ENCODE measurements at regions not wholly inside any gene's neighbourhood (a gene's known extent, or its start where the extent isn't known, plus 50 kb on each side); places are given as distances from the start of the nearest gene placed in this dataset.

DNA sequence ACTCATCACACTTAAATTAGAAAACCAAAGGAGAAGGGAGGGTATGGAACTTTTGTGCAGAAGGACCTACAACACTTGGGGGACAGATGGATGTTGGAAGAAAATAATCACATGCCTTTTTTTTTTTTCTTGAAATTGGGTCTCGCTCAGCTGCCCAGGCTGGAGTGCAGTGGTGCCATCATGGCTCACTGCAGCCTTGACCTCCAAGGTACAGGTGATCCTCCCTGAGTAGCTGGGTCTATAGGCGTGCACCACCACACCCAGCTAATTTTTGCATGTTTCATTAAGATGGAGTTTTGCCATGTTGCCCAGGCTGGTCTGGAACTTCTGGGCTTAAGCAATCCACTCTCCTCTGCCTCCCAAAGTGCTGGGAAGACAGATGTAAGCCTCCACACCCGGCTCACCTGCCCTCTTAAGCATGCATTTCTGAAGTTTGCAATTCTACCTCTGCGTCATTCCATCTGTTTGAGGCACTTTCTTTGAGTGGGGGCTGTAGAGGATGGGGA, 370.8 kb upstream of the JARID2 start:
- TF ChIP-seq, protein P1, sequence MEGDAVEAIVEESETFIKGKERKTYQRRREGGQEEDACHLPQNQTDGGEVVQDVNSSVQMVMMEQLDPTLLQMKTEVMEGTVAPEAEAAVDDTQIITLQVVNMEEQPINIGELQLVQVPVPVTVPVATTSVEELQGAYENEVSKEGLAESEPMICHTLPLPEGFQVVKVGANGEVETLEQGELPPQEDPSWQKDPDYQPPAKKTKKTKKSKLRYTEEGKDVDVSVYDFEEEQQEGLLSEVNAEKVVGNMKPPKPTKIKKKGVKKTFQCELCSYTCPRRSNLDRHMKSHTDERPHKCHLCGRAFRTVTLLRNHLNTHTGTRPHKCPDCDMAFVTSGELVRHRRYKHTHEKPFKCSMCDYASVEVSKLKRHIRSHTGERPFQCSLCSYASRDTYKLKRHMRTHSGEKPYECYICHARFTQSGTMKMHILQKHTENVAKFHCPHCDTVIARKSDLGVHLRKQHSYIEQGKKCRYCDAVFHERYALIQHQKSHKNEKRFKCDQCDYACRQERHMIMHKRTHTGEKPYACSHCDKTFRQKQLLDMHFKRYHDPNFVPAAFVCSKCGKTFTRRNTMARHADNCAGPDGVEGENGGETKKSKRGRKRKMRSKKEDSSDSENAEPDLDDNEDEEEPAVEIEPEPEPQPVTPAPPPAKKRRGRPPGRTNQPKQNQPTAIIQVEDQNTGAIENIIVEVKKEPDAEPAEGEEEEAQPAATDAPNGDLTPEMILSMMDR (IDR thresholded peaks at IDR 0.05; ENCODE audit: low read depth, low read length): no peak
- no peak overlapping the region for H3K4me3 ChIP-seq (ENCODE audit: low read depth, low read length)

DNA sequence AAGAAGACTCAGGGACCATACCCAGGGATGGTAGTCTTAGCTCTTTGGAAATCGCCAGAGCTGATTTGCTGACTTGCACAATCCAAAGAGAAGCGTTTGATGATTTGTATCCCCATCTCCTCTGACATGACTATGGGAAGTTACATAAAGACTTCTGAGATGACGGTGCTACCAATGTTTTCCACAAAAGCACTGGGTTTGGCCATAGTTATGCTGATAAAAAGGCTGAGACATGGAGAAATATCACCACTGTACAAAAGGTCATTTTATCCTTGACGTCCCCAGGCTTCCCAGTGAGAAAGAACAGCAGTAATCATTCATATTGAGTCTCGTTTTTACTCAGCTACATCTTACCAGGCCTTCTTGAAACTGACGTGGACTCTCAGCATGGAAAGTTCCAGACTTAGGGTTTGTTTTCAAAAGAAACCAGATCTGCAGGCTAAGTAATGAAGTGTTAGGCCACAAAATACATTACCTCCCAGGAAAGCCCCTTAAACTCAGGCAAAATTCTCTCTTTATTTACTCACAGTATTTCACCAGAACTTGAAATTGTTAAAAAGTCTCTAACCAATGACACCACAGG, 370.3 kb upstream of the JARID2 start:
- no peak overlapping the region for H3K4me3 ChIP-seq (ENCODE audit: low read depth, low read length)
- TF ChIP-seq, protein P1 (IDR thresholded peaks at IDR 0.05; ENCODE audit: low read depth, low read length): no peak

DNA sequence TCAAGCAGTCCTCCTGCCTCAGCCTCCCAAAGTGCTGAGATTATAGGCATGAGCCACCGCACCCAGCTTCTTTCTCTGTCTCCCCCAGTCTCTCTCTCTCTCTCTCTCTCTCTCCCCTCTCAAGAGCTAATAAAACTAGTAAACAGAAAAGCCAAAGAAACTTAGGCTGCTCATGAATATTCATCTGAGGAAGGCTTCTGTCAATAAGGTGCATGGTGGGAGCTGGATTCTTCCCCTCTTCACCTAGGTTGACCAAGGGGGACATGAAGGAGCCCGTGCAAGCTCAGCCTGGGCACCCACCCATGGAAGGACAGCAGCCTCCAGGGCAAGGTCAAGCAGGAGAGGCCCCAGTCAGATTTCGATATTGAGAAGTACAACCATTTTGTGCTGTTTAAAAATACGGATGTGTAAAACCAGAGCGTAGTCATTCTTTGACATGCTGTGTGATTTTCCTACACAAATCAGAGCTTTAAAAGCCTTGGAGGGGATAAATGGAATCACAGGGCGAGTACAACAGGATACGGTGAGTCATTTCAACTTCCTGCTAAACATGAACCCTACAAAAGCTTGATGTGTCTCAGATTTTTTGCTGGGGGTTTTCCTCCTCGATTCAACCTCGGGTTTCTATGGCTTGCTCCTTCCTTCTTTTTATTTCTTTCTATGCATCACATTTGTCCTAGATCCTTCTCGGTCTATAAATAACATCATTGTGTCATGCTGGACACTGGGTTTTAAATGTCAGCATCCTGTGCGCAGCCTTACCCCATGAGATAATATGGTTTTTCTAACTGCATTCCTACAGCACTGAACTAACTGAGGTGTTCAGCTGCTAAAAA, 368.9 kb upstream of the JARID2 start:
- TF ChIP-seq, protein P1 (IDR thresholded peaks at IDR 0.05; ENCODE audit: low read depth, low read length): no peak
- H3K4me3 ChIP-seq (ENCODE audit: low read depth, low read length): peak overlapping the region; percentile 30; the same call in 1 of the 2 replicates

DNA sequence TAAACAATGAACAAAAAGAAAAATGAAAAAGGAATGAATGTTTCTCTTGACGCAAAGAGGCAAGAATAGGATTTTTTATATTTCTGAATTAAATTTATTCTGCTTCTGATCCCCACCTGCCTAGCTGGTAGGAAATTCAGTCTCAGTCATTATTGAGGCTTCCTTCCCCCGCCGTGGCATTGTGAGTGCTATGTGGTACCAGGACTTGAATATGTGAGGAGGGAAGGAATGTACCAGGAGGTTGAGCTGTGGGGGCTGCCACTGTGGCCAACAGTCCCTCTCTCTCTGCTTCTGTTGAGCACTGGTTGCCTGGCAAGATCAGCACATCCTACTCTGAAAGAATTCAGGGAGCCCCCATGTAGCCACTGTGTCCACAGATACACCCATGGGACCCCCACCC, 368.1 kb upstream of the JARID2 start:
- TF ChIP-seq, protein P1 (IDR thresholded peaks at IDR 0.05; ENCODE audit: low read depth, low read length): no peak
- no peak overlapping the region for H3K4me3 ChIP-seq (ENCODE audit: low read depth, low read length)

DNA sequence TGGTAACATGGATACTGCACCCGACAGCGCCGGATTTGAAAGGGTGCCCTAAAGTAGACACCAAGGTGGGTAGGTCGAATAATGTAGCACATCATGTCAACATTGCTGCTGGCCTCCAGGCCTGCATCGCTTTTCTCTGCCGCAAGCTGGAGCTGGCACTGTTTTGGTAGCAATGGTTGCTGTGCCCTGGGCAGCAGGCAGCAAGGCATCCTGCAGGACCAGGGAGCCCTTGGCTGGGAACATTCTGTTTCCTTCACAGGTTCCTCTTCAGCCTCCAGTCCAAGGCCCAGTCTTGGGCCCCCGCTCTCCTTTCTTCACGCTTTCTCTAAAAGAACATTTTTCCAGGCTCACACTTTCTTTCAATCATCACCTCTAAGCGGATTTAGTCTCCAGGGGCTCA, 365.8 kb upstream of the JARID2 start:
- TF ChIP-seq, protein P1 (IDR thresholded peaks at IDR 0.05; ENCODE audit: low read depth, low read length): no peak
- no peak overlapping the region for H3K4me3 ChIP-seq (ENCODE audit: low read depth, low read length)

DNA sequence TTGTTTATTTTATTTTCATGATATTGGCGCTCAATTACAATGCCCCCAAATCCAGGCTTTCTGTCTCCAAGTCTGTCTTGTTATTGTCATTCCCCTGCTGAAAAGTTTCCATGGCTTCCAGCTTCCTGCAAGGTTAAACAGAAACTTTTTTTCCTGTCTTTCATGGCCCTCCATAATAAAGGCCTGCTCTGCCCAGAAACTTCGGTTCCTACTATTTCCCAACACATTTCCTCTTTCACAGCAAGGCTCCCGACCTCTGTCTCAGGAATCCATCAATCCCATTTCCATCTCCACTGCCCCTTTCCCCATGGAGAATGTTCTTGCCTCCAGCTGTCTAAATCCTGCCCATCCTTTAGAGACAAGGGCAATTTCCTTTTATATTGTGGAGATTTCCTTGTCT, 365.2 kb upstream of the JARID2 start:
- TF ChIP-seq, protein P1 (IDR thresholded peaks at IDR 0.05; ENCODE audit: low read depth, low read length): no peak

DNA sequence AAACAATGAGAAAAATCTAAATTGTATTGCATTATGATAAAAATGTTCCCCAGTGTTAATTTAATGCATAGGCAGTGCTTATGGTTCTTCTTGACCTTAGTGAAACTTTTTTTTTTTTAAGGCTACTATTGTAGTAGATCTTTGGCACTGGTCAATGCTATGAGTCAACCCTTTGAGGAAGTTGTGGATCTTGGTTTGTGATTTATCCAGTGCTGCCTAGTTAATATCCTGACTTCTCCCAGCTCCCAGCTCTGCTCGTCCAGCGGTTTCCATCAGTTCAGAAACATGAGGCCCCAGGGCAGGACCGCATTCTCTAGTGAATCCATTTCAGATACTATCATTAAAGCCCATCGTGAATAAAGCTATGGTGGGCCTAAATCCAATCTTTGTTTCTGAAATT, 364.5 kb upstream of the JARID2 start:
- TF ChIP-seq, protein P1 (IDR thresholded peaks at IDR 0.05; ENCODE audit: low read depth, low read length): no peak
- H3K4me3 ChIP-seq (ENCODE audit: low read depth, low read length): no peak overlapping the region

More for the DNA sequence above, 365.2 kb upstream of the JARID2 start:
- no peak overlapping the region for H3K4me3 ChIP-seq (ENCODE audit: low read depth, low read length)

All from WI38 (cell line).